ENCODE measurements at regions not wholly inside any gene's neighbourhood (a gene's known extent, or its start where the extent isn't known, plus 50 kb on each side); places are given as distances from the start of the nearest gene placed in this dataset.

DNA sequence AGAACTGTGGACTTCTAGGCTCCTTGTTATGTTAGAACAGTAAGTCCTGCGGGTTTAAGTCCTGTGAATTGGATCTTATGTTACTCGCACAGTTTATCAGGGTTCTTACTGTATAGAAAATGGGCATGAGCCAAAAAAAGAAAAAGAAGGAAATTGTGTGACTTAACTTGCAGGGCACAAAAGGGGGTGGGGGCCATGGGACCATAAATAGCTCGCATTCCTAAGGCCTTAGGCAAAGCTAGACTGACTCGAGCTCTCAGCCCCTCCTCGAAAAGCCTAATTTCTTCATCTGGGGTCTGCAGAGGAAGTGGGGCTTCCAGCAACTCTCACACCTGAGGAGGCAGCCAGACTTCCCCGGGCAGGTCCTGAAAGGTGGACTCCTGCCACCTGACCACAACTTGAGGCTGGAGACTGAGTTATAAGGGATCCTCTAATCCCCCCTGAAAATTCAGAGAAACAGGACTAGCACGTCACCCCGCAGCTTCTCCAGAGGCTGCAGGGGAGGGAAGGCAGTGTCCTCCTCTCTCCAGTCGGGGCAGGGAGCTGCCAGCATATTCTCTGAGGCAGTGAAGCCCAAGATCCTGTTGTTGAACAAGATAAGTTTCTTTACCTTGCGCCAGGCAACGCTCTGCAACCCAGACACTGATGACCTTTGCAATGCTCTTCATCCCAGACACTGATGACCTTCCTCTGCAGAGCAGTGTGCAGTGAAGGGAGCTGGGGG, 280.5 kb downstream of the PCNX1 start:
- H3K4me2 ChIP-seq (ENCODE audit: insufficient read depth, low read length), result no peak overlapping the region
- no peaks in the 10 kb centered on the region for H3K9me3 ChIP-seq (replicated peaks; ENCODE audit: control insufficient read depth, insufficient read depth, low read length)
- peaks cover 11% of the 10 kb centered on the region for H3K4me1 ChIP-seq (ENCODE audit: control insufficient read depth, extremely low read depth, insufficient read depth, low read length)
- H3K9ac ChIP-seq (replicated peaks; ENCODE audit: extremely low read depth, insufficient read depth, low read length), result peak overlapping the region; percentile 22
- no peaks in the 10 kb centered on the region for H4K20me1 ChIP-seq (replicated peaks; ENCODE audit: control insufficient read depth, extremely low read depth, insufficient read depth, low read length)
- peak overlapping the region; percentile 32 for H2AFZ ChIP-seq (ENCODE audit: low read depth, low read length)
- POLR2A ChIA-PET, result no interaction called here
- no TSS peak for BruUV-seq (replicated peaks)
- FAIRE-seq, result no peak
- H3K27me3 ChIP-seq (ENCODE audit: control insufficient read depth in 2 of 2, insufficient read depth in 2 of 2, low read length in 2 of 2), result no peaks in the 10 kb centered on the region
- no peaks in the 10 kb centered on the region for H3K36me3 ChIP-seq (ENCODE audit: control insufficient read depth in 2 of 2, extremely low read depth in 1 of 2, insufficient read depth in 2 of 2, low read length in 2 of 2)
- peak overlapping the region; percentile 32 for H3K27ac ChIP-seq (ENCODE audit: insufficient read depth, low read depth, low read length)
- CTCF ChIA-PET, result interaction anchor here (1.0 to 2.6 kb wide), 2 partner anchors 22 to 54 kb away, joined by 3 to 9 read pairs; no protein-coding TSS in a partner anchor
- DNase-seq (ENCODE audit: low read depth, low spot score), result peak; percentile 36
- H3K4me3 ChIP-seq (replicated peaks in 1 of 3; ENCODE audit: insufficient read depth in 1 of 3, low read depth in 1 of 3, low read length in 3 of 3), result no peak overlapping the region
- dilution Hi-C loops (cut with MboI; ENCODE audit: extremely low pct_ligation_motif_present, low sequenced_read_pairs) (no loop called here), intact Hi-C loops (cut with micrococcal nuclease) (no loop called here)
- TF ChIP-seq MYC (IDR thresholded peaks at IDR 0.05; ENCODE audit: low read depth, low read length), result no peak
- TF ChIP-seq POLR2AphosphoS5 (IDR thresholded peaks at IDR 0.05; ENCODE audit: insufficient read depth, low read depth, low read length), result no peak
- TF ChIP-seq FOS (IDR thresholded peaks at IDR 0.05; ENCODE audit: borderline replicate concordance, insufficient read depth, low read length), result no peak
- no peak for TF ChIP-seq GATA2 (IDR thresholded peaks at IDR 0.05; ENCODE audit: insufficient read depth, insufficient read length, low read depth, low read length)
- no peak for TF ChIP-seq POLR2A (IDR thresholded peaks at IDR 0.05; ENCODE audit: low read depth, low read length)
- TF ChIP-seq, protein P1, sequence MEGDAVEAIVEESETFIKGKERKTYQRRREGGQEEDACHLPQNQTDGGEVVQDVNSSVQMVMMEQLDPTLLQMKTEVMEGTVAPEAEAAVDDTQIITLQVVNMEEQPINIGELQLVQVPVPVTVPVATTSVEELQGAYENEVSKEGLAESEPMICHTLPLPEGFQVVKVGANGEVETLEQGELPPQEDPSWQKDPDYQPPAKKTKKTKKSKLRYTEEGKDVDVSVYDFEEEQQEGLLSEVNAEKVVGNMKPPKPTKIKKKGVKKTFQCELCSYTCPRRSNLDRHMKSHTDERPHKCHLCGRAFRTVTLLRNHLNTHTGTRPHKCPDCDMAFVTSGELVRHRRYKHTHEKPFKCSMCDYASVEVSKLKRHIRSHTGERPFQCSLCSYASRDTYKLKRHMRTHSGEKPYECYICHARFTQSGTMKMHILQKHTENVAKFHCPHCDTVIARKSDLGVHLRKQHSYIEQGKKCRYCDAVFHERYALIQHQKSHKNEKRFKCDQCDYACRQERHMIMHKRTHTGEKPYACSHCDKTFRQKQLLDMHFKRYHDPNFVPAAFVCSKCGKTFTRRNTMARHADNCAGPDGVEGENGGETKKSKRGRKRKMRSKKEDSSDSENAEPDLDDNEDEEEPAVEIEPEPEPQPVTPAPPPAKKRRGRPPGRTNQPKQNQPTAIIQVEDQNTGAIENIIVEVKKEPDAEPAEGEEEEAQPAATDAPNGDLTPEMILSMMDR (IDR thresholded peaks at IDR 0.05; ENCODE audit: extremely low read depth in 1 of 2, insufficient read depth in 1 of 2, low read depth in 1 of 2, low read length in 2 of 2), result no peak
- no peak for TF ChIP-seq EZH2 (IDR thresholded peaks at IDR 0.05; ENCODE audit: borderline replicate concordance, low read depth, low read length, severe bottlenecking)
- no peak for TF ChIP-seq MAX (IDR thresholded peaks at IDR 0.05; ENCODE audit: insufficient read depth, insufficient read length)
- no peak for TF ChIP-seq JUN (IDR thresholded peaks at IDR 0.05; ENCODE audit: borderline replicate concordance, insufficient read depth, insufficient read length, low read depth)
- no peaks in the 10 kb centered on the region for H3K79me2 ChIP-seq (ENCODE audit: control insufficient read depth, insufficient read depth, low read length)
- H3K9me1 ChIP-seq (replicated peaks; ENCODE audit: control insufficient read depth, extremely low read depth, insufficient read depth, low read length), result no peaks in the 10 kb centered on the region
